K562 (cell line): ENCODE measurements at regions not wholly inside any gene's neighbourhood (a gene's known extent, or its start where the extent isn't known, plus 50 kb on each side); places are given as distances from the start of the nearest gene placed in this dataset.

Experiments used
- BRD4 ChIP-seq: fragments of 200-600 bp; sonication (generic); IDR thresholded peaks from 2 replicates; pipeline ENCODE4 v1.6.1; 2017; ENCODE audit warnings: inconsistent platforms
- CTCFL ChIP-seq: IDR thresholded peaks from 2 replicates; pipeline ENCODE4 v1.6.1; 2011; ENCODE audit warnings: borderline replicate concordance, low read depth, mild to moderate bottlenecking, moderate library complexity, low read length; ENCODE audit not compliant: insufficient read depth, poor library complexity, severe bottlenecking
- CXXC5 ChIP-seq: fragments of 250-450 bp; sonication (Bioruptor Pico); IDR thresholded peaks from 2 replicates; pipeline ENCODE4 v1.8.0; 2022; ENCODE audit warnings: inconsistent platforms, mild to moderate bottlenecking, moderate library complexity
- GATA2 ChIP-seq: sonication (generic); formaldehyde crosslinking; IDR thresholded peaks from 2 replicates; pipeline ENCODE4 v1.4.0; 2020; ENCODE audit warnings: mild to moderate bottlenecking, missing genetic modification reagents
- HDAC1 ChIP-seq, 2 experiments: fragments of 450-650 bp; IDR thresholded peaks; 2 replicates each; pipeline ENCODE4 v1.6.1; 2016 to 2017; ENCODE audit warnings: inconsistent platforms in 1 of 2, mild to moderate bottlenecking in 1 of 2, moderate library complexity in 1 of 2
- JUND ChIP-seq, 2 experiments: IDR thresholded peaks; 2 replicates in 1 of 2; 3 replicates in 1 of 2; pipeline ENCODE4 v1.6.1; 2011; ENCODE audit warnings: borderline replicate concordance in 2 of 2, low read depth in 2 of 2, low read length in 2 of 2, improper control_type of control experiment in 1 of 2, missing biosample characterization in 1 of 2, missing genetic modification characterization in 1 of 2, missing genetic modification reagents in 1 of 2
- MTA2 ChIP-seq: fragments of 450-650 bp; IDR thresholded peaks from 2 replicates; pipeline ENCODE4 v1.6.1; 2016; ENCODE audit warnings: low read depth
- PCBP2 ChIP-seq: fragments of 200-400 bp; formaldehyde crosslinking; IDR thresholded peaks from 2 replicates; pipeline ENCODE4 v1.6.1; 2018; ENCODE audit warnings: low read length, low read depth, mild to moderate bottlenecking, moderate library complexity; ENCODE audit not compliant: poor library complexity, severe bottlenecking
- POU5F1 ChIP-seq: fragments of 150-350 bp; IDR thresholded peaks from 2 replicates; pipeline ENCODE4 v1.6.1; 2014; ENCODE audit warnings: borderline replicate concordance, low read length, low read depth, mild to moderate bottlenecking; ENCODE audit not compliant: partially characterized antibody
- SMARCA5 ChIP-seq: fragments of 450-650 bp; IDR thresholded peaks from 2 replicates; pipeline ENCODE4 v1.6.1; 2016
- SRSF9 ChIP-seq: fragments of 200-400 bp; formaldehyde crosslinking; IDR thresholded peaks from 2 replicates; pipeline ENCODE4 v1.6.1; 2017; ENCODE audit warnings: low read depth, low read length, borderline replicate concordance
- TEAD1 ChIP-seq, 2 experiments: fragments of 450-650 bp in 1 of 2; sonication (generic) in 1 of 2; formaldehyde crosslinking; IDR thresholded peaks; 2 replicates each; pipeline versions ENCODE4 v1.4.0 to v1.8.0; 2020 to 2022; ENCODE audit warnings: mild to moderate bottlenecking in 2 of 2, missing genetic modification reagents in 1 of 2
- TRIM28 ChIP-seq: fragments of 450-650 bp; IDR thresholded peaks from 2 replicates; pipeline ENCODE4 v1.6.1; 2017
- ZKSCAN1 ChIP-seq: fragments of 150-350 bp; IDR thresholded peaks from 2 replicates; pipeline ENCODE4 v1.6.1; 2016; ENCODE audit warnings: low read depth, low read length
- ZNF778 ChIP-seq: fragments of 450-650 bp; formaldehyde crosslinking; IDR thresholded peaks from 2 replicates; pipeline ENCODE4 v1.4.0; 2020; ENCODE audit warnings: mild to moderate bottlenecking, moderate library complexity
- TF ChIP-seq, protein P1 (sequence below): fragments of 450-650 bp; formaldehyde crosslinking; IDR thresholded peaks from 2 replicates; pipeline ENCODE4 v1.4.0; 2020; ENCODE audit warnings: mild to moderate bottlenecking, moderate library complexity
- TF ChIP-seq, protein P2 (sequence below): fragments of 250-450 bp; sonication (Bioruptor Pico); IDR thresholded peaks from 2 replicates; pipeline ENCODE4 v1.8.0; 2021; ENCODE audit warnings: moderate library complexity, mild to moderate bottlenecking, inconsistent platforms

- TF ChIP-seq CTCFL, result peak; percentile 30
- peak in 1 of 2 experiments; percentile 60; a peak in 1 of 4 replicates for TF ChIP-seq TEAD1 (CRISPR knock-in tag; IDR thresholded peaks at IDR 0.05)
- 0 out of 2 replicates have a peak, but pooled peaks have one; percentile 45 for TF ChIP-seq ZKSCAN1
- TF ChIP-seq POU5F1, result no peak
- TF ChIP-seq, protein P1, sequence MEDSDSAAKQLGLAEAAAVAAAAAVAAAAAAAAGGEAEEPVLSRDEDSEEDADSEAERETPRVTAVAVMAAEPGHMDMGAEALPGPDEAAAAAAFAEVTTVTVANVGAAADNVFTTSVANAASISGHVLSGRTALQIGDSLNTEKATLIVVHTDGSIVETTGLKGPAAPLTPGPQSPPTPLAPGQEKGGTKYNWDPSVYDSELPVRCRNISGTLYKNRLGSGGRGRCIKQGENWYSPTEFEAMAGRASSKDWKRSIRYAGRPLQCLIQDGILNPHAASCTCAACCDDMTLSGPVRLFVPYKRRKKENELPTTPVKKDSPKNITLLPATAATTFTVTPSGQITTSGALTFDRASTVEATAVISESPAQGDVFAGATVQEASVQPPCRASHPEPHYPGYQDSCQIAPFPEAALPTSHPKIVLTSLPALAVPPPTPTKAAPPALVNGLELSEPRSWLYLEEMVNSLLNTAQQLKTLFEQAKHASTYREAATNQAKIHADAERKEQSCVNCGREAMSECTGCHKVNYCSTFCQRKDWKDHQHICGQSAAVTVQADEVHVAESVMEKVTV (CRISPR knock-in tag), result peak; percentile 43; the same call in 1 of the 2 replicates
- TF ChIP-seq, protein P2, sequence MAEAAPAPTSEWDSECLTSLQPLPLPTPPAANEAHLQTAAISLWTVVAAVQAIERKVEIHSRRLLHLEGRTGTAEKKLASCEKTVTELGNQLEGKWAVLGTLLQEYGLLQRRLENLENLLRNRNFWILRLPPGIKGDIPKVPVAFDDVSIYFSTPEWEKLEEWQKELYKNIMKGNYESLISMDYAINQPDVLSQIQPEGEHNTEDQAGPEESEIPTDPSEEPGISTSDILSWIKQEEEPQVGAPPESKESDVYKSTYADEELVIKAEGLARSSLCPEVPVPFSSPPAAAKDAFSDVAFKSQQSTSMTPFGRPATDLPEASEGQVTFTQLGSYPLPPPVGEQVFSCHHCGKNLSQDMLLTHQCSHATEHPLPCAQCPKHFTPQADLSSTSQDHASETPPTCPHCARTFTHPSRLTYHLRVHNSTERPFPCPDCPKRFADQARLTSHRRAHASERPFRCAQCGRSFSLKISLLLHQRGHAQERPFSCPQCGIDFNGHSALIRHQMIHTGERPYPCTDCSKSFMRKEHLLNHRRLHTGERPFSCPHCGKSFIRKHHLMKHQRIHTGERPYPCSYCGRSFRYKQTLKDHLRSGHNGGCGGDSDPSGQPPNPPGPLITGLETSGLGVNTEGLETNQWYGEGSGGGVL (CRISPR knock-in tag), result no peak
- TF ChIP-seq TRIM28, result 0 out of 2 replicates have a peak, but pooled peaks have one; percentile 33
- no peak for TF ChIP-seq BRD4
- TF ChIP-seq GATA2 (CRISPR knock-in tag), result no peak
- TF ChIP-seq HDAC1 (IDR thresholded peaks at IDR 0.05), result peak in 1 of 2 experiments; percentile 32; a peak in 1 of 4 replicates
- TF ChIP-seq MTA2, result no peak
- TF ChIP-seq SRSF9, result no peak
- no peak for TF ChIP-seq PCBP2
- 0 out of 2 replicates have a peak, but pooled peaks have one; percentile 29 for TF ChIP-seq CXXC5 (CRISPR knock-in tag)
- TF ChIP-seq ZNF778 (CRISPR knock-in tag), result no peak
- TF ChIP-seq SMARCA5, result 0 out of 2 replicates have a peak, but pooled peaks have one; percentile 7
- TF ChIP-seq JUND (IDR thresholded peaks at IDR 0.05; ENCODE audit: borderline replicate concordance, low read depth, low read length), result peak; percentile 52
- TF ChIP-seq JUND (tag; IDR thresholded peaks at IDR 0.05; ENCODE audit: borderline replicate concordance, low read depth, low read length), result peak; percentile 54; the same call in 2 of the 3 replicates
Measured at GRCh38 chr10:78974617-78975317, 94.0 kb upstream of the ZMIZ1 start (continued).
